ENCODE measurements at regions not wholly inside any gene's neighbourhood (a gene's known extent, or its start where the extent isn't known, plus 50 kb on each side); places are given as distances from the start of the nearest gene placed in this dataset.

GRCh38 chr18:71028285-71028762 is 739.5 kb downstream of the SOCS6 start:
- TF ChIP-seq EZH2 (IDR thresholded peaks at IDR 0.05; ENCODE audit: borderline replicate concordance, low read depth, low read length, severe bottlenecking) = no peak
- TF ChIP-seq CTCF (IDR thresholded peaks at IDR 0.05; ENCODE audit: borderline replicate concordance, extremely low read depth, low read length, poor library complexity, severe bottlenecking) = no peak
- Histone ChIP-seq H2AFZ (ENCODE audit: low read depth, low read length) (no peak overlapping the region), H4K20me1 (ENCODE audit: insufficient read depth, low read length) (no peaks in the 10 kb centered on the region)

GRCh38 chr18:71027531-71027930 is 738.7 kb downstream of the SOCS6 start:
- Histone ChIP-seq H3K27ac (ENCODE audit: low read length) (no peak overlapping the region), H3K4me3 (ENCODE audit: low read depth in 1 of 2, low read length in 2 of 2) (no peak overlapping the region), H3K4me1 (ENCODE audit: insufficient read depth, low read length) (no peaks in the 10 kb centered on the region), H3K9ac (ENCODE audit: low read depth, low read length) (no peak overlapping the region), H3K4me2 (ENCODE audit: insufficient read depth, low read length) (no peak overlapping the region), H2AFZ (ENCODE audit: low read depth, low read length) (no peak overlapping the region), H3K79me2 (ENCODE audit: insufficient read depth, low read length) (no peaks in the 10 kb centered on the region), H4K20me1 (ENCODE audit: insufficient read depth, low read length) (no peaks in the 10 kb centered on the region), H3K36me3 (ENCODE audit: insufficient read depth, low read length) (no peaks in the 10 kb centered on the region), H3K9me3 (ENCODE audit: insufficient read depth, low read length, severe bottlenecking) (peaks cover 5% of the 10 kb centered on the region), H3K27me3 (ENCODE audit: insufficient read depth, low read length, poor library complexity) (no peaks in the 10 kb centered on the region)
- ATAC-seq (ENCODE audit: insufficient read depth, low read depth) (no peak), DNase-seq (no peak)
- no peak for TF ChIP-seq EZH2 (IDR thresholded peaks at IDR 0.05; ENCODE audit: borderline replicate concordance, low read depth, low read length, severe bottlenecking)
- TF ChIP-seq CTCF (IDR thresholded peaks at IDR 0.05; ENCODE audit: borderline replicate concordance, extremely low read depth, low read length, poor library complexity, severe bottlenecking) = no peak

More at GRCh38 chr18:71028285-71028762, 739.5 kb downstream of the SOCS6 start:
- Histone ChIP-seq H3K36me3 (ENCODE audit: insufficient read depth, low read length) (no peaks in the 10 kb centered on the region), H3K4me3 (ENCODE audit: low read depth in 1 of 2, low read length in 2 of 2) (no peak overlapping the region), H3K9me3 (ENCODE audit: insufficient read depth, low read length, severe bottlenecking) (peaks cover 5% of the 10 kb centered on the region), H3K4me1 (ENCODE audit: insufficient read depth, low read length) (no peaks in the 10 kb centered on the region), H3K9ac (ENCODE audit: low read depth, low read length) (no peak overlapping the region), H3K27me3 (ENCODE audit: insufficient read depth, low read length, poor library complexity) (no peaks in the 10 kb centered on the region), H3K79me2 (ENCODE audit: insufficient read depth, low read length) (no peaks in the 10 kb centered on the region), H3K4me2 (ENCODE audit: insufficient read depth, low read length) (no peak overlapping the region), H3K27ac (ENCODE audit: low read length) (no peak overlapping the region)
- ATAC-seq (ENCODE audit: insufficient read depth, low read depth) (no peak), DNase-seq (no peak)

GRCh38 chr18:71025505-71026225 is 736.8 kb downstream of the SOCS6 start:
- DNase-seq (no peak), ATAC-seq (ENCODE audit: insufficient read depth, low read depth) (no peak)
- H3K9ac ChIP-seq (ENCODE audit: low read depth, low read length) = no peak overlapping the region
- TF ChIP-seq CTCF (IDR thresholded peaks at IDR 0.05; ENCODE audit: borderline replicate concordance, extremely low read depth, low read length, poor library complexity, severe bottlenecking) = no peak
- no peak for TF ChIP-seq EZH2 (IDR thresholded peaks at IDR 0.05; ENCODE audit: borderline replicate concordance, low read depth, low read length, severe bottlenecking)
- H3K4me1 ChIP-seq (ENCODE audit: insufficient read depth, low read length) = no peaks in the 10 kb centered on the region
- no peak overlapping the region for H2AFZ ChIP-seq (ENCODE audit: low read depth, low read length)
- no peak overlapping the region for H3K27ac ChIP-seq (ENCODE audit: low read length)
- no peaks in the 10 kb centered on the region for H3K36me3 ChIP-seq (ENCODE audit: insufficient read depth, low read length)
- no peak overlapping the region for H3K4me3 ChIP-seq (ENCODE audit: low read depth in 1 of 2, low read length in 2 of 2)
- no peaks in the 10 kb centered on the region for H4K20me1 ChIP-seq (ENCODE audit: insufficient read depth, low read length)
- H3K4me2 ChIP-seq (ENCODE audit: insufficient read depth, low read length) = no peak overlapping the region
- peaks cover 5% of the 10 kb centered on the region for H3K9me3 ChIP-seq (ENCODE audit: insufficient read depth, low read length, severe bottlenecking)
- H3K27me3 ChIP-seq (ENCODE audit: insufficient read depth, low read length, poor library complexity) = no peaks in the 10 kb centered on the region
- H3K79me2 ChIP-seq (ENCODE audit: insufficient read depth, low read length) = no peaks in the 10 kb centered on the region
